SK-N-SH treated with all-trans-retinoic acid at 6 μM for 48 hours (cell line): ENCODE measurements at regions not wholly inside any gene's neighbourhood (a gene's known extent, or its start where the extent isn't known, plus 50 kb on each side); places are given as distances from the start of the nearest gene placed in this dataset.

Experiments used
- ARNTL ChIP-seq: fragments of 450-650 bp; formaldehyde crosslinking; IDR thresholded peaks from 2 replicates; pipeline ENCODE4 v1.5.0; 2020; ENCODE audit warnings: low read depth, mild to moderate bottlenecking, moderate library complexity, borderline replicate concordance
- ESRRG ChIP-seq: fragments of 250-450 bp; sonication (Bioruptor Pico); IDR thresholded peaks from 2 replicates; pipeline ENCODE4 v1.6.1; 2021; ENCODE audit warnings: mild to moderate bottlenecking
- GLIS3 ChIP-seq: fragments of 250-450 bp; sonication (Bioruptor Pico); IDR thresholded peaks from 2 replicates; pipeline ENCODE4 v1.5.0; 2020; ENCODE audit warnings: mild to moderate bottlenecking, moderate library complexity
- ISL1 ChIP-seq: fragments of 250-450 bp; sonication (Bioruptor Pico); IDR thresholded peaks from 2 replicates; pipeline ENCODE4 v2.1.2; 2022; ENCODE audit warnings: mild to moderate bottlenecking, moderate library complexity
- PATZ1 ChIP-seq: fragments of 250-450 bp; sonication (Bioruptor Pico); IDR thresholded peaks from 2 replicates; pipeline ENCODE4 v1.8.0; 2020; ENCODE audit warnings: mild to moderate bottlenecking, moderate library complexity, borderline replicate concordance
- PPARA ChIP-seq: fragments of 250-450 bp; sonication (Bioruptor Pico); IDR thresholded peaks from 2 replicates; pipeline ENCODE4 v1.5.0; 2020; ENCODE audit warnings: mild to moderate bottlenecking, borderline replicate concordance
- ZFP3 ChIP-seq: fragments of 250-450 bp; sonication (Bioruptor Pico); IDR thresholded peaks from 2 replicates; pipeline ENCODE4 v1.5.0; 2020; ENCODE audit warnings: mild to moderate bottlenecking, moderate library complexity
- ZFP30 ChIP-seq: fragments of 450-650 bp; formaldehyde crosslinking; IDR thresholded peaks from 2 replicates; pipeline ENCODE4 v1.5.0; 2022; ENCODE audit warnings: mild to moderate bottlenecking, moderate library complexity
- ZNF8 ChIP-seq: fragments of 450-650 bp; formaldehyde crosslinking; IDR thresholded peaks from 2 replicates; pipeline ENCODE4 v1.5.0; 2020; ENCODE audit warnings: mild to moderate bottlenecking, moderate library complexity

GRCh38 chr2:18898271-18898670, 308.9 kb upstream of the NT5C1B start:
- TF ChIP-seq ZFP3 (no peak), PPARA (CRISPR knock-in tag) (no peak), GLIS3 (CRISPR knock-in tag) (no peak), PATZ1 (no peak), ZNF8 (CRISPR knock-in tag) (no peak), ISL1 (no peak), ESRRG (CRISPR knock-in tag) (no peak), ARNTL (no peak), ZFP30 (CRISPR knock-in tag) (no peak)
